HG02642 (cell line): ENCODE measurements at regions not wholly inside any gene's neighbourhood (a gene's known extent, or its start where the extent isn't known, plus 50 kb on each side); places are given as distances from the start of the nearest gene placed in this dataset.
A peak's percentile ranks its signal among the peaks of the same experiment; 100 is the strongest.

Source experiments
- ATAC-seq: cut with Tn5 transposase; IDR thresholded peaks from one replicate; pipeline ENCODE4 v1.9.1; 2021; ENCODE audit warnings: mild to moderate bottlenecking; ENCODE audit not compliant: unreplicated experiment, poor library complexity

DNA sequence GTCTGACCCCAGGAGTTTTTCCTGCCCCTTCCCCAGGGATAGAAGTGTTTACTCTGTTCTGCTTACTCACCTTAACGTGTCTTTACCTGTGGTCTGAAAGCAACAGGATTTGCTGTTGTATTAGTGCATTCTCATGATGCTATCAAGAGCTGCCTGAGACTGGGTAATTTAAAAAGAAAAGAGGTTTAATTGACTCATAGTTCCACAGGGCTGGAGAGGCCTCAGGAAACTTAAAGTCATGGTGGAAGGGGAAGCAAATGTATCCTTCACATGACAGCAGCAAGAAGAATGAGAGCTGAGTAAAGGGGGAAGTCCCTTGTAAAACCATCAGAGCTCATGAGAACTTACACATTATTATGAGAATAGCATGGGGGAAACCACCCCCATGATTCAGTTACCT lies 240.4 kb downstream of the SNAPC1 start:
- no peak for ATAC-seq

DNA sequence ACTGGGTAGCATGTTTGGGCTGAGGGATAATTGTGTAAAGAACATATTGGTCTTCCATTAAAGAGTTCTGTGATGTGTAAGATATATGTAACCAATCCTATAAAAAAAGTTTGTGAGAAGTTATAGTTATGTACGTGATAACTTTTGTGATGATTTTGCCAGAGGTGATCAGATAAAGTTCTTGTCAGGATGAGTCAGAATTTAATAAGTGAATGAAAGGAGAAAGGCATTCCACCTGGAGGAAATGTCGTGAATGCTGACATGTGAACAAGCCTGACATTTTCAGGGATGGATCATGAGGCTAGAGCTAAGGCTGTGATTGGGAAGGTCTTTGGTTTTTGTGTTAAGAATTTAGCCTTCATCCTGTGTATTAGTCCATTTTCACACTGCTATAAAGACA lies 241.5 kb downstream of the SNAPC1 start:
- no peak for ATAC-seq

DNA sequence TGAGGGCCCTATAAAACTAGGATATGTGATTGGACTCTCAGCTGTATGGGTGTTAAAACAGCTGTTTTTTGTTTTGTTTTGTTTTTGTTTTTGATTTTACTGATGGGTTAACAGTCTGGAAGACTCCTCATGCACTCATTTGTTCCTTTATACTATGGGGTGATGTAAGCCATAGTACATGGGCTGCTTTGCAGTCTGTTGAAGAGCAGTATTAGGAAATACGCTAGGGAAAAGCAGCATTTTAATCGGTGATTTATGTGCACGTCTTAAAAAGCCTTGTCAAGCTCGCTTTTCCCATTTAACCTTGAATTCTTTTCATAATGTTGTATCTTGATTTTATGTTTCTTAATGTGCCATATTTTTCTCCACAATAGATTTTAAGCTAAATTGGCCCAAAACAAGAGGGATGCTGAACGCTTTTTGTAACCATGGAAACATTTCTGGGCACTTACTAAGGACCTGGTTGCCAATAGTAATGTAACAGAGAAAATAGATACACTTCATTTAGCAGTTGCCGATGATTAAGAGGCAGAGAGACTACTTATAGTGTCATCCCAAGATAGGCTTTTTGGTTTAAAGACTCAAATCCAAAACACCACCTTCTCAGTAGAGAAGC lies 244.0 kb downstream of the SNAPC1 start:
- ATAC-seq = no peak

DNA sequence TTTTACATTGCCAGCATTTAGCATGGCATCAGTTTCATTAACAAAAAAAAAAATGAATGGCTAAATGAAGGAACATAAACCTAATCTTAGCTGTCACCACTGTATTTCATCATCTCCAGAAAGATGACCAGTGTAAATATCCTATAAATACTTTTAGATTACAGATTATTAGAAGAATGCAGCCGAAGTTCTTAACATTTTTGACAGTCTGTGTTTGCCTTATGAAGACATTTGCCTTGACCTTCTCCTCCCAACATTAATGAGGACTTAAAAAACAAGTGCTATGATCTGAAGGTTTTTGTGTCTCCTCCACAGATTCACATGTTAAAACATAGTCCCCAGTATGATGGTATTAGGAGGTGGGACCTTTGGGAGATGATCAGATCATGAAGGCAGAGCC lies 253.0 kb downstream of the SNAPC1 start:
- ATAC-seq = no peak

DNA sequence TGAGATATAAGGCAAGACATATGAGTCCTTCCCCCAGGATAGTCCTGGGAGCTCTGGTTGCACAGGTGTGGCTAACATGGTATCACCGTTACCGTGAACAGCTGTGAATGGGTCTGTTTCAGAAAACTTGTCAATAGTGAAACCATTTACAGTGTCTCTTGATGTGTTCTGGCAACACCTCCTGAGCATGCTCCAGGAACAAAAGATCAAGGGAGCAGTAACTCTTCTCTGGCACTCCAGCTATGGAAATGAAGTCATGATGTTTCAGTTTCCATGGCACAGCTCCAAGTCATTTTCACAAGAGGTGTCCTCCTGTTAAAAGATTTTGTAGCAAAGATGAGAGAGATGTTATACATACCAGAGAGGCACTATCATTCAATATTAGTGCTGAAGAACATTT lies 253.7 kb downstream of the SNAPC1 start:
- no peak for ATAC-seq

DNA sequence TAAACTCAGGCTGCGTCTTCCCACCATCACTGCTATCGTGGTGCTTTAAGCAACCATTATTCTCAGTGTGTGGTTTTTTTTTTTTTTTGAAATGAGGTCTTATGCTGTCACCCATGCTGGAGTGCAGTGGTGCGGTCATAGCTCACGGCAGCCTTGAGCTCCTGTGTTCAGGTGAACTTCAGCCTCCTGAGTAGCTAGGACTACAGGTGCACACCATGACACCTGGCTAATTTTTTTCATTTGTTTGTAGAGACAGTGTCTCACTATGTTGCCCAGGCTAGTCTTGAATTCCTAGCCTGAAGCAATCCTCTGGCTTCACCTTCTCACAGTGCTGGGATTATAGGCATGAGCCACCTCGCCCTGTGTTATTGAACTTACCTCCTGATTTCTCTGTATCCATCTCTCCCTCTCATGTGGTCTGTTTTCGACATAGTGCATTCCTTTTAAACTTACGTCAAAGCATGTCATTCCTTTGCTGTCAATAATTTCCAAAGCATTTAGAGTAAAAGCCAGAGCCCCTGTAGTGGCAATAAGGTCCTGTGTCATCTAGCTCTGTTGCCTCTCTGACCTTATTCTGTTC lies 255.5 kb downstream of the SNAPC1 start:
- ATAC-seq = no peak

DNA sequence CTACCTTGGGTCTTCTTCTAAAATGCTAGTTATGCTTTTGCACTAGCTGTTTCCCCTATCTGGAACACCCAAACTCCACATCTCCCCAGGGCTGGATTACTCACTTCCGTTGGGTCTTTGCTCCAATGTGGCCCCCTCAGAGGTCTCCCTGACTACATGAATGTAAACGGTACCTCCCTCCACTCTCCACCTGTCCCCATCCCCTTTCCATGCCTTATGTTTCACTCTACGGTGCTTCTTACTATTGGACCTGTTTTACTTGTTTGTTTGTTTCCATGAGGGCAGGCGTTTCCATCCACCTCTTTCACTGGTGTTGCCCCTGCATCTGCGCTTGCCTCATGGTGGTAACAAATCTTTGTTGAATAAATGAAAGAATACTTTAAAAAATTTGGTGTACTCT lies 256.4 kb downstream of the SNAPC1 start:
- no peak for ATAC-seq

DNA sequence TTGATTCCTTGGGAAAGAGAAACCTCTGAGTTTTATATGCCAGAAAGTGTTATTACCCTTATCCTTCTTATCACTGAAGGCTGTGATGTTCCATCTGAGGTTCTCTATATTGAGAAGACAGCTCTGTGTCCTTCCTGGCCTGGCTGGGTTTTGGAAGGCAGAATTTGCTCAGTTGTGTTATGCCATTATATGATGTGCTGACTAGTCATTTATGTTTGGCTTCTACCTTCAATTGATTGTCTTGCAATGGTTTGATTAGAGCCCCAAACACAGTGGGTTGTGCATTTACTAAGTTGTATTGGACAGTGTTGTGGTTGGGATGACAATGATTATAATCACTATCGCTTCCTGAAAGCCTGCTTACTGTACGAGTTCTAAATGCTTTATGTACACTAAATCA lies 265.7 kb downstream of the SNAPC1 start:
- ATAC-seq = no peak

DNA sequence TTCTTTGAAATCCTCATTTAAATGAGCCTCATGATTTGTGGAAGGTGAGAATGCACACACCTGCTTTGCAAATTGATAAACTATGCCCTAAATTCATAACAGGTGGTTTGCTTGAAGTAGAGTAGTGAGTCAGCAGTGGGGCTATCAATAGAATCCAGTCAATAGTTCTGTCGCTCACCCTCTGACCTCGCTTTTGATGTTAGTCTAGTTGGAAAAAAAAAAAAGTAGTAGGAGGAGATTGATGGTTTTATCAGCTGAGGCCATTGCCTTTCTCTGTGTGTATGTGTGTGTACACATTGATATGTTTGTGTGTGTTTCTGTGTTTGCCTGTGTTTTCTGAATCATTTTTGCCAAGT lies 267.3 kb downstream of the SNAPC1 start:
- peak; percentile 68 for ATAC-seq

DNA sequence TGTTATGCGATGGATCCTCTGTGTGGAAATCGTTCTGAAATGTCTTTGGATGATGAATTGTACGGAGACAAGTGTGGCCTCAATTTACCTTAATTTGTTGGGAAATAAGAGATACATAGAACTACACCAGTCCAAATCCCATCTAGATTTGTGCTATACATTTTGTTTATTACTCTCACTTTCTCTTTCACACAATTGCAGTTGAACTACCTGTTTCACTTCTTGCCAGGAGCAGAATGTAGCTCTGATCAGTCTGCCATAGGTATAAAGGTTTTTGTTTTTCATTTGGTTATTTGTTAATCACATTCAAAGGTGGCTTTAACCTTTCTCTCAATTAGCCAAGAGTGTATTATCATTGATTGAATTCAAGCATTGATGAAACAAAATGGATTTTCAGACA lies 268.2 kb downstream of the SNAPC1 start:
- no peak for ATAC-seq

DNA sequence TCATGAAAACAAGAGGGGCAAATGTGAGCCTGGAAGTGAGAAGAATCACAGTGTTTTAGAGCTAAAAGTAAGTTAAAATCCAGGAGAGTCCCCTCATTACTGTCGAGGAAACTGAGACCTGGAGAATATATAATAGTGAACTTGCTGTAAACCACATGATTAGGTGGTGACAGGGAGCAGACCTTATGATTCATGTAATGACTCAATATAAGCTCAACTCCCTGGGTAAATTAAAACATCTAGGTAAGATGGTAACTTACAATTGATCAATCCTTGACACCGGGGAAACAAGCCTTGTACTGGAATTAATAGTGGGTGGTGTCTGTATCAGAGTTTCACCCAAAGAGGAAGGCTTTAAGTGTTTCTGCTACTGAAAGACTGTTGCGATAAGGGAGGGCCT lies 269.3 kb downstream of the SNAPC1 start:
- no peak for ATAC-seq

DNA sequence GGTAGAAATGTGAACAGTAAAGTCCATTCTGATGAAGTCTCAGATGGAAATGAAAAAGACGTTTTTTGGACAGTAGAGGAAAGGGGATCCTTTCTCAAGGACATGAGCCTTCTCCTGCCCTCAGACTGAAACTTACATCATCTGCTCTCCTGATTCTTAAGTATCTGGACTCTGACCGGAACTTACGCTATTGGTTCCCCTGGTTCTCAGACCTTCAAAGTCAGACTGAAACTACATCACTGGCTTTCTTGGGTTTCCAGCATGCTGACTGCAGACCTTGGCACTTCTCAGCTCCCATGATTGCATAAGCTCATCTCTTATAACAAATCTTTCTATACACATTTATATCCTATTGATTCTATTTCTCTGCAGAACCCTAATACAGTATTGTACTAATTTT lies 291.0 kb downstream of the SNAPC1 start:
- no peak for ATAC-seq

DNA sequence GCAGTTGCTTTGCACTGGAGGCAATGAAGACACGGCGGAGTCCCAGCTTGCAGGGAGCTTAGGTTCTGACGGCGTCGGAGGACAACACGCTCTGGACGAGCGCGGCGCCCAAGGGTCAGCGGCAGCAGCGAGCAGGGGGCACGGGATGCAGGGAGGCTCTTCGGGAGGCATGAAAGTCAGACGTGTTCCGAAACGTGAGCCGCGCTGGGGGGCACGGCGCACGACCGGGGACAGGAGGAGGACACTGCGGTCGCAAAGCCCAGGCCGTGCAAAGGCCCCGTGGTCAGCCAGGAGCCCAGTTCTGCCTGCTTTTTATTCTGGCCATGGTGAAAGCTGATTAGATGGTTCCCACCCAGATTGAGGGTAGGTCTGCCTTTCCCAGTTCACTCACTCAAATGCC lies 294.6 kb downstream of the SNAPC1 start:
- no peak for ATAC-seq

DNA sequence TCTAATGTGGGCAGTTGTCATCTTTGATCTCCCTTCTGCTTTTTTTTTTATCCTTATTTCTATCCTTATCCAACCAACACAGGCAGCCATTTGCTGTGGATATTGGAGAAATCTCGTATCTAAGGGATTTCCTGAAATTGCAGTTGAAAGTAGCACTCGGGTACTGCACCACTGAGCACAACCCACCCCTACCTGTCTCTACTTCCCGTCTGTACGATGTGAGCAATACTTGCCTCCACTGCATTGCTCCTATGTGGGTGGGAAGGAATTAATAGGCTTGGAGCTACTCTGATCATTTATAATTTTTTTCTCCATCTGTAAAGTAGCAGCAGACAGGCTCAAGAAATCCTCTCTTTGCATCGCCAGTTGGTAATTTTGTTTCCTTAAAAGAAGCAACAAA lies 300.4 kb downstream of the SNAPC1 start:
- no peak for ATAC-seq

DNA sequence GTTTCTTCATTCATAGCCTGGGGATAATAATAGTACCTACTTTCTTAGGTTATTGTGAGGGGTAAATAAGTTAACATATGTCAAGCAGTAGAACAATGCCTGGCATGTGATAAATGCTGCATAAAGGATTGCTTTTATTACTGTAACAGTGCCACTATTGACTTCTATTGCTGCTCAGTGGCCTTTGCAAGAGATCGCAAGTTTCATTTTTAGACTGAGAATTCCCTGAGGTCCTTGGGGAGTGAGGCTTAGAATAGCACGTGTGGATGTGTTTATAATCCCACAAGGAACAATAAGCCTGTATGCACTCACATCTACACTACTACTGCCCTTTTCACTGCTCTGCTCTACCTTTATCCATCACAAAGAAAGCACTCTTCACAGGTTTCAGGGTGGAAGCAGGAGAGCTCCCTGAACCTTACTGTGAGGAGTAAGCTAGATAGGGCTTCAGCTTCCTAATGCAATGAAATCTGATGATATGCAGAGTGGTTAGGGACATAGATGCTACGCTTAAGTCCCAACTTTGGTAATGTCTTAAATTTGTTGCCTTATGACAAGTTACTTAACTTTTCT lies 302.6 kb downstream of the SNAPC1 start:
- no peak for ATAC-seq

DNA sequence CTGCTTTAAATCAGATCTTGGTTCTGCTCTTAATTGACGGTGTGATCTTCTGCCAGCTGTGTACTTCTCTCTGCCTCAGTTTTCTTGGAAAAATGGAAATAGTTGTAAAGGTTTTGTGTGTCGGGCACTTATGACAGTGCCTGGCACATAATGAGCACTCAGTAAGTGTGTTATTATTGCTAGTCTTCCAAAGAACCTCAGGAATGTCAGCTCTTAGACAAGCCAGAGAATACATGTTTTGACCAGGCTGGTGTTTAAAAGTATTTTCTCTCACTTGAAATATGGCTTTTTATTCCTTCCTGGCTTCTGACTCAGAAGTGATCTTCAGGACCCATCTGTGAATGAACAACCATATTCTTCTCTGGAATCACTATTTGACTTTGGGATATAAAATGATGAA lies 304.1 kb downstream of the SNAPC1 start:
- no peak for ATAC-seq

DNA sequence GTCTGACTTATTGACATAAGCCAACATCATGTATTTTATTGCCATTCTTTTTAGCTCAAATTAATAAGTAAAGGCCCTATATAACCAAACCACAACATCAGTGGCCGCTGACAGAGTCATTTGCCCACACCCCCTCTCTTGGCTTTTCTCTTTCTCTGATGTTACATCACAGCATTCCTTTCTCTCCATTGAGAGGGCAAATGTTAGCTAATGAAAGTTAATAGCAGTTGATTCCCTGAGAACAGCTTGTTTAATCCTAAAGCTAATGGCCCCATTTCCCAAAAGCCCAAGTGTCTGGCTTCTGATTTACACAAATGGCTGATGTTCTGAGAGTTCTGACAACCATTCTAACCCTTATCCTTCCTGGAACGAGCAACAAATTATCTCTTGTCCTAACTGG lies 308.8 kb downstream of the SNAPC1 start:
- no peak for ATAC-seq

DNA sequence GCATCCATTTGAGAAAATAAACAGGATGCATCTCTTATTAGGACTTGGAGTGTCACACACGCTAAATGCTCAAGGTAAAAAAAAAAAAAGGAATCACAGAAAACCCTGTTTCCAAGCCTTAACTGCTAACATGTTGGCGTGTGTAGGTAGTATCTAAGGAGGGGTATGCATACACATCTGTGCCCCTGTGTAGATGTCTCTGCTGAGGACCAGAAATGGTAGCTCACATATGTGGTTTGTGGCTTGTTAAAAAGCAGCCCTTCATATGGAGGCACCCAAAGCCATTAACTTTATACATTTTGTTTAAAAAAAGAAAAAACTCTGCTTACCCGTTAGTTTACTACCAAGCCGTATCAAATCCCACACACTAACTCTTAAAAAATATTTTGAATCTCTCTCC lies 314.1 kb downstream of the SNAPC1 start:
- ATAC-seq = no peak

DNA sequence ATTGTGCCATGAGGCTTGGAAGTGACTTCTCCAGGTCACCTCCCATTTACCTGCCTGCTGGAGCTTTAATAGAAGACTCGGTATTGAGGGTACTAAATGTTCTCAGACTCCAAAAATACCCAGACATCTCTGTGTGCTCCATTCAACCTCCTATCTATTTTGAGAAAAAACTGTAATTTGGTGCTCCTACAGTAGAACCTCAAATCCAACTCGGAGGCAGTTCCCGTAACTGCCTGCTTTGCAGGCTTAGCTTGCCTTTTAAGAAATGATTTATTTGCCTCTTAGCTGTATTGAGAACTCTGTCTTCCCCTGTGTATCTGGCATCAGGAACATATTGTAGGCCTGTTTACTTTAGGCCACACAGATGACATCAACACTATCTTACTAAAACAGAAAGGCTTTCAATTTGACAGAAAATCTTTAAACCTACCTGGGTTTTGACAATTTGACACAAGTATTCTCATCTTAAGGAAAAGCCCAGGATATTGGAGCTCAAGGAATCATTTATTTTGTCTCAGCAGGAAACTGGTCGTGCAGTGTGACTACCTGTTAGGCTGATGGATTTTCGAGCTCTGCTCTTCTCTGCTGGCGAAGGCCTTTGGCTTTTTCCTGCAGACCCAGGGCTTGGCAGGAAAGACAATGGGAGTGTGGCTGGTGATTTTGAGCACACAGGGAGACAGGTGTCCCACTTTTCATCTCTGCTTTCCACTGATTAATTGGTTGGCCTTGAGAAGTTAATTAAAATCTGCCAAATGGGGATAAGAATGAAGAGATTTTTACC lies 314.8 kb downstream of the SNAPC1 start:
- no peak for ATAC-seq

DNA sequence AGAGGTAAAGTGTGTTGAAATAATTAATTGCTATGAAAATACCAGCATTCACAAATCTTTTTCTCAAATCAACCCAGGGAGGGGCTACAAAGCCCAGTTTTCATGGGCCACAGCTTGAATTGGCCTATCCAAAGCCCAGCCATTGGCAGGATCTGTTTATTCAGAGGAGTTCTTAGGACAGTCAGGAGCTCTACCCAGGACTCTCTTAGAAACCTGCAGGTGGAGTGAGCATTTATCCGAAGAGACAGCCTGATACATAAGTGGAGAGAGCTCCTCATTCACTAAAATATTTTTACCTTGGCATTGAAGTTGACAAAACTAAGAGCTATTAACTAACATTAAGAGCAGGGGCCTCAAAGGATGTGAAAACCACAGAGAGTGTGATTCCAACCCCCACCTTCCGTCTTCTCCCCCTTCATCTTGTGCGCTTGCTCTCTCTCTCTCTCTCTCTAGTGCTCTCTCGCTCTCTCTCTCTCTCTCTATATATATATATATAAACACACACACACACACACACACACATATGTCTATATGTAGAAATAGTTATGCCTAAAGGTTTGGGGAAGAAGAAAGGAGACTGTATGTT lies 315.5 kb downstream of the SNAPC1 start:
- no peak for ATAC-seq

DNA sequence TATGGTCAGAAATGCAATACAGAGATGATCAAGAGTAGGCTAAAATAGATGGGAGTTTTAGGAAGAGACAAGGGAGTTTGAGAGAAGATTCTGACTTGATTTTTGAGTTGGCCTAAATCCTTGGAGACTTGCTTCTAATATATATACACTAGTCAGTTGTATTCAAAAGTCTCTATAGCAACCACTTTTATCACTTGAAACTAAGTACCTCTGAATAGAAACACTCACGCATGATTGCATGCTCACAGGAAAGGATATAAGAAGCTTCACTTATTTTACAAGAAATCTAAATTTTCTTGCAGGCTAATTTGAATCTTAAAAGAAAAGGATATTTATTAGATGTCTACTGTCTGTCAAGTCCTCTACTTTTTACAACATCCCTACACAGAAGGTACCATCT lies 316.8 kb downstream of the SNAPC1 start:
- peak; percentile 40 for ATAC-seq
